HL-60 (cell line): ENCODE measurements at regions not wholly inside any gene's neighbourhood (a gene's known extent, or its start where the extent isn't known, plus 50 kb on each side); places are given as distances from the start of the nearest gene placed in this dataset.
"Not testable (repeated sequence)": the region's sequence is repeated elsewhere in the genome, so short reads cannot be mapped to it uniquely, and the experiment has no call there.

Experiments used
- CTCF ChIP-seq: IDR thresholded peaks from one replicate; pipeline ENCODE4 v1.5.1; 2011; ENCODE audit warnings: low read length, control low read depth, inconsistent platforms; ENCODE audit not compliant: insufficient read depth
- GABPA ChIP-seq: IDR thresholded peaks from 2 replicates; pipeline ENCODE4 v1.6.1; 2012; ENCODE audit warnings: low read depth

- not testable (repeated sequence) for TF ChIP-seq GABPA, CTCF
Measured at GRCh38 chr22:12402531-12402930, 3125.5 kb upstream of the OR11H1 start.
